Activated T-cell treated with anti-CD3 and anti-CD28 coated beads for 1 hour (primary cell): ENCODE measurements at regions not wholly inside any gene's neighbourhood (a gene's known extent, or its start where the extent isn't known, plus 50 kb on each side); places are given as distances from the start of the nearest gene placed in this dataset.
"Not testable (repeated sequence)": the region's sequence is repeated elsewhere in the genome, so short reads cannot be mapped to it uniquely, and the experiment has no call there.

Experiments
- DNase-seq: peaks from one replicate; pipeline ENCODE4 v3.0.0-alpha.2; 2020; ENCODE audit warnings: low read depth

DNA sequence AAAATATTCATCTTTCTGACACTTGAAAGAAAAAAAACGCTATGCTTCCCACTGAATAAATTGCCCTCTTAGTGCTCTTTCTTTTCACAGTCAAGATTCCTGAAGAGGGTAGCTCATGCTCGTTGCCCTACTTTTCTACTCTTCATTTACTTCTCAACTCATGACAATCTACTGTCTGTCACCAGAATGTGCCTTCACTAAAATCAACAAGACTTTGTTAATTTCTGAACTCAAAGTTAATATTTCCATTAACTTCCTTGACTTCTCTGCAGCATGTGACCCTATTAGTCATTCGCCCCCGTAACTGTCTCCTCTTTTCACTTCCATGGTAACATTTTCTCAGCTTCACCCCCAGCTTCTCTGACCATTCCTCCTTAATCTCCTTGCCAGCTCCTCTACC, 98.9 kb upstream of the MAPRE2 start:
- DNase-seq = no peak

DNA sequence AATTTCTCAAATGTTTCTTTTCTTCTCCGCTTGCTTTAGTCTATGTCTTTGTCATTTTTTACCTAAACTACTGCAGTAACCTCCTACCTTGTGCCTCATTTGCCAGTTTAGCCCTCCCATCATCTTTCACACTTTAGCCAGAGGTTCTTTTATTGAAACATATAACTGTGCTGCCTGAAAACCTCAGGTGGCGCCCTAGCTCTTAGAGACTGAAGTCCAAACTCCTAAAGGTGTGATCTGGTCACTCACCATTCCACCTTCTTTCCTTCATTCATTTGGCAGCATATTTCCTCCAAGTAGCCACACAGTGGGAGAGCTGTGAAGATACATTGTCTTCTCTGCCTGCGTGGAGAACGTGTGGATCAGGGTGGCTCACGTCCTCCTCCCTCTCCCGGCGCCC, 98.2 kb upstream of the MAPRE2 start:
- DNase-seq = no peak

DNA sequence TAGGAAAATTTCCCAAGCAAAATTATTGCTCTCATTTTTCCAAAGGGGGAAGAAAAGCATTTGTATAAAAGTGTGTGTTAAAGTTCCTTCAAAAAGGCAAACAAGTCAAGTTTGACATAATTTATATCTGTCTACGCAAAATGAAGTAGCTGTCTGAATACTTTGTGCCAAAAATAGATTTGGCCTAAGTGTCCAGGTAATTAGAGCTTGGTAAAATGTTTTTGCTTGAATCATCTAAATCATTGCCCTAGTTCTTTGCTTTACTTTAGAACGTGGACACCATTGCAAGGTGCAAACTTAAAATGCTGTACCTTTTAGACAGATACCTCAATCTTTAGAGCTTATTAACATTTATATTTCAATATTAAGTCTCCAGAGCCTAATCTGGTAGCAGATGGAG, 97.6 kb upstream of the MAPRE2 start:
- no peak for DNase-seq

DNA sequence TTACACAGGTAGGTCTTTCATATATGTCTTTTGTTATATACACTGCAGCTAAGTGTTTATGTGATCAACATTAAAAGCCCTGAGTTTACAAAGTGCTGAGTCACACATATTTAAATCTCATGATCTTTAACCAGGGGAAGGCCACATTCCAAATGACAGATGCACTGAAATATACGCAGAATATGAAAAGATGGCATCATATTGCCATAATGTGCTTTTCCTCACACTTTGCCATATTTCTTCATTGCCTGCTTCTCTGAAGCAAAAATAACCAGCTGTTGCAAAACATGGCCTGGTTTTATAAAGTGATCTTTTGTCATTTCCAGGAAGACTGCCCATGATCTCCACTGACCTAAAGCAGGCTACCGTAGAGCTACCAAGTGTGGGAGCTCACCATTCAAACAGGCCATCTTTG, 93.5 kb upstream of the MAPRE2 start:
- no peak for DNase-seq

DNA sequence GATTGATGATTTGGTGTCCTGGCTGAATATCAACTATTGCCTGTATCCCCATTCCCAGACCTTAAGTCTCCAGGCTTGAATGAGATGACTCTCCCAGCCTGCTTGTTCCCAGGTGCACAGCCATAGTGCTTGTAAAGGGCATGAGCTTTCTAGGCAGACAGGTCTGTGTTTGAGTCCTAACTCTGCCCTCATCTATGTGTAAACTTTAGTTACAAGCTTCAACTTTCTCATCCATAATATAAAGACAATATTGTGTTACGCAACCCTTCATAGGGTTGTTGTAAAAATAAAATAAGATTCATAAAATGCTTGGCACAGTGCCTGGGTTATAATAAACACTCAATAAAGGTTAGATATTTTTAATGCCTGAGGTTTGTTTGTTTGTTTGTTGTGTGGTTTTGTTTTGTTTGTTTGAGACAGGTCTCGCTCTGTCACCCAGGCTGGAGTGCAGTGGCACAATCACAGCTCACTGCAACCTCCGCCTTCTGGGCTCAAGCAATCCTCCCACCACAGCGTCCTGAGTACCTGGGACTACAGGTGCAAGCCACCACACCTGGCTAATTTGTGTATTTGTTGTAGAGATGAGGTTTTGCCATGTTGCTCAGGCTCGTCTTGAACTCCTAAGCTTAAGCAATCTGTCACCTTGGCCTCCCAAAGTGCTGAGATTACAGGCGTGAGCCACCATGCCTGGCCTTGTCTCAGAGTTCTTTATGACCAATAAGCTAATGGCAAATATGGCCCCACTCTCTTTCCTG, 89.4 kb upstream of the MAPRE2 start:
- DNase-seq = no peak

DNA sequence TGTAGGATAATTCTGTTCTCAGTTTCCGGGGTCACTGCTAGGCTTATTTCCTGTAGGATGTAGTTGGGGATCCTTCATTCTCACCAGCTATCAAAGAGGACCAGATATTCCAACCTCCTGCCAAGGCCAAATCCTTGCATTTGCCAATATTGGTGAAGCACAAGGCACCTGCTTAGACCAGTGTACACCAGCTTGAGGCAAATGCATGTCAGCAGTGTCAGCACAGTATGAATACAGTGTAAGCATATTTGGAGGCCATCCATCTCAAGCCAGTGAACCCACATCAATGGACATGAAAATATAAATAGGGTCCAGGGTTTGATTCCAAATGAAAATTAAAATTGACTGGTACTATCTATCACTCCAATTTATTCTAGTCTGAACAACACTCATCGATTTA, 88.0 kb upstream of the MAPRE2 start:
- DNase-seq = no peak

DNA sequence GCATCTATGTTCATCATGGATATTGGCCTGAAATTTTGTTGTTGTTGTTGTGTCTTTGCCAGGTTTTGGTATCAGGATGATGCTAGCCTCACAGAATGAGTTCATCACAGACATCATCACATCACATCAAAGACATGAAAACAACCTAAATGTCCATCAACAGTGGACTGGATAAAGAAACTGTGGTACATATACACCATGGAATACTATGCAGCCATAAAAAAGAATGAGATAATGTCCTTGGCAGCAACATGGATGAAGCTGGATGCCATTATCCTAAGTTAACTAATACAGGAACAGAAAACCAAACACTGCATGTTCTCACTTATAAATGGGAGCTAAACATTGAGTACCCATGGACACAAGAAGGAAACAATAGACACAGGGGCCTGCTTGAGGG, 85.7 kb upstream of the MAPRE2 start:
- DNase-seq = not testable (repeated sequence)

DNA sequence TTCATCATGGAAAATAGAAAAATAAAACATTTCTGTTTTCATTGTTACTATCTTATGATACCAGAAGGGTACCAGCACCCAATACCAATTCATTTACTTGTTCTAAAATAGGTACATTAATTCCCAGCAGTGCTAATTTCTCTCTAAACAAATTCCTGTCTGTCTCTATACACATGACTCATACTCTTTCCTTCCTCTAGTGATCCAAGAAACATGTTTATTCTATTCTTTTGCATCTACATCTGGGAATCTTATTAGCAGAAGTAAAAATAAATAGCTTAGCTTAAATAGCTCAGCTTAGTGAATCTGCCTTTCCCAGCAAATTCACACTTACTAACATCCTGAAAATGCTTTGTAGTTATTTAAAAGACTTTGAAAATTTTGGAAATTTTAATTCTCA, 84.5 kb upstream of the MAPRE2 start:
- DNase-seq = no peak

DNA sequence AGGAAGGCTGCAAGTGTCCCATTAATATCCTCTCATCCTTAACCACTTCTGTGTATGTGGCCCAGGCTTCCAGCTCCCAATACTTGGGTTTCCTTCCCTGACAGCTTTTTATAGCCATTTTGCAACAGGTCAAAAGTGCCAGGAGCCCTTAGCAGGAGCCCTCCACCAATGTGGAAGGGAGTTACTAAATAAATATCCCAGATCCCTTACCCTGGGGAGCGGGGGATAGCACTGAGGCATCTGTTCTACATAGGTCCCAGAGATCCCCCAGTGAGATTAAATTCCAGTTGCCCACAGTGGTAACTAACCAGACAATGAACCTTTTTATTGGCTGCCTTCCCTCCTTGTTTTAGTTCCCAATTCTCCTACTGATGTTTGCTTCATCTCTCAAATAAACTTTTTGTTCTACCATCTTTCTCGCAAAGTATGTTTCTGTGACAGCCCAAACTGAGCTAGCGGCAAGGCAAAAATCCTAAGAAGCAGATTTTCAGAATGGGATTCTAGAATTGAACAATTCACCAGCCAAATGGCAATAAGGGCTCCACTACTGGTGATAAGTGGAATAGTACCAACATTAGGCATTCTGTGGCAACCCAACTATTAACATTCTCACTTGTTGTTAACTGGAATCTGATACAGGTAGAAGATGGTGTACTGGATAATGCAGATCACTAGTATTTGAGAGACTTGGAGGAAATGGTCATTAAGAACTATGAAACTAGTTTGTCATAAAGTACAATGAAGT, 83.9 kb upstream of the MAPRE2 start:
- no peak for DNase-seq

DNA sequence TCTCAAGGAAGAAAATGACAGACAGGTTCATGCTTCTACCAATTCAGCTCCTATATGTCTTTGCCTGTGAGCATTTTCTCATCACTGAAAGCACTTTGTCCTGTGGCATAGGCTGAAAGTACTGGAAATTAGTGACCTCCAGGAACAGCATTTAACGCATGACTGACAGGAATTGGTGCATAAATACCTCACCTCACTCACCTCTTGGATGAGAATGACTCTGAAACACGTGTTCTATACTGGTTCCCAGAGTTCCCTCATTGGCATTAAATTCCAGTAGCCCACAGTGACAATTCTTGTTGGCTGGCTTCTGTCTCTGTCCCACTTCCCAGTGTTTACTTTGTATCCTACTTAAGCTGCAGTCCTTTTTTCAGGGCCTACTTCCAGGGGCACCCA, 83.4 kb upstream of the MAPRE2 start:
- DNase-seq = no peak

DNA sequence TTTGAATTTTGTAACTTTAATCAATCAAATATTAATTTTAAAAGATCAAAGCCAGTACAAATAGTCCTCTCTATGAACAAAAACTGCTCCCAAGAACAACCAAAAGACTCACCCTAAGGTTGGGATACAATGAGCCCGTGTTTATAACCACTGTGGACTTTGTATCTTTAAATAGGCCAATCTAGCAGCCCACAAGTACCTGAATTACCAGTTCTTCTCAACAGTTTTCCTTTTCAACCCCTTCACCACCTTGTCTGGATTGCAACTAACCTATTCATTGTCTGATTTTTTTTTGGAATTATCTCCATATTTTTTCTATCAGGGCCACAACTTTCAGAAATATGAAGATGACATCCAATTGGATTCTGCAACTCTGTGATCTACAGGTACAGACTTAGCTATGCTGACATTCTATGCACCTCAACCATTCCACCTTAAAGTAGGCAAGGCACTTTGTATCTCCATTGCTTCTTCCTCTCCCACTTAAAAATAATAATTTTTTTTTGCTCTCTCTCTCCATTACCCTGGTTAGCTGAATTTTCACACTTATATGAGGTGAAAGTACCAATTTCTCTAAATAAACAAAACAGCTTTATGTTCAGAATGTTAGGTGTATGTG, 81.9 kb upstream of the MAPRE2 start:
- no peak for DNase-seq

DNA sequence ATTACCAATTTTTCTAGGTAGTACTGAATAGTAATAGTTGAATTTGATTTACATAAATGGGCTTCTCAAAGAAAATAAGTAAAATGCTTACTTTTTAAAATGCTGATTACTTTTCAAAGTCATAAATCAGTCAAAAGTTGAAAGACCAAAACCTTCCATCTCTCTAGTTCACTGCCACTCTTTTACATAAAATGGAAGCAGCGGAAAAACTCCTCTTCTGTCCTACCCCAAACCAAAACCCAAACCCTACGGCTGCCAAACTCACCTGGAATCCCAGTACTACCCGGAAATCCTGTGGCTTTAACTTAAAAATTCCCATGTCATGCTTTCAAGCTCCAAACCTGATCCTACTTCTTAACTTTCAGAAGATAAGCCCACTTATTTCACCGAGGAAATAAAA, 81.2 kb upstream of the MAPRE2 start:
- DNase-seq = no peak

DNA sequence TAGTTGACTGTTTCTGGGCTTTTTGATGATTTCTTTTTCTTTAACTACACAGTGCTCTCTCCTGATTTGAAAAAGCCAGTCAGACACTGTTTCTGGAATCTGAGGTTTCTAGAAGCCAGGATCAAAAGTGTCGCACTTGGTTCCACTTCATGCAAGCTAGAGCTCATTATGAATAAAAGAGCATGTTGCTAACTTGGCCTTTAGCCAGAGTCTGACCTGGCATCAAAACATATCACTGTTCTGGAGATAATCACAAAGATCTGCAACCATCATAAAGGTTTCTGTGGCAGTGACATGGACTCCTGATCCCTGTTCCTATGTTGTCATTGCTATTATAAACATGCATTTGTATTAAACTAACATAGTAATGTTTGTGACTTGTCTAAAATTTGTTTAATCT, 76.1 kb upstream of the MAPRE2 start:
- no peak for DNase-seq

DNA sequence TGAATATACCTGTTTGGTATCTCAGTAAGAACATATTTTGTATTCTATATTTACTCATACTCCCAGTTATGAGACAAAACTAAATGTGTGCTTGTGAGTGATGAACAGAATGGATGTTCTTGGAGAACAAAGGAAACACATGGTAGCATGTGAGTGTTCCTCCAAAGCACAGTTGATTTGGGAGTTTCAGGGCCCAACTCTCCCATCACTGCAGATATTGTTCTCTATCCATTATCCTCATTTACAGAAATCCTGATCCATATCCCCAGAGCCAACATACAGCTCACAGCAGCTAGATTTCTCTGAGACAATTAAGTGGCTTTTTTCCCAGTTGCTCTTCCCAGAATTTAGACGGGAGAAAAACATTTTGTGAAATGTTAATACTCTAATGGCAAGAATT, 75.6 kb upstream of the MAPRE2 start:
- no peak for DNase-seq

DNA sequence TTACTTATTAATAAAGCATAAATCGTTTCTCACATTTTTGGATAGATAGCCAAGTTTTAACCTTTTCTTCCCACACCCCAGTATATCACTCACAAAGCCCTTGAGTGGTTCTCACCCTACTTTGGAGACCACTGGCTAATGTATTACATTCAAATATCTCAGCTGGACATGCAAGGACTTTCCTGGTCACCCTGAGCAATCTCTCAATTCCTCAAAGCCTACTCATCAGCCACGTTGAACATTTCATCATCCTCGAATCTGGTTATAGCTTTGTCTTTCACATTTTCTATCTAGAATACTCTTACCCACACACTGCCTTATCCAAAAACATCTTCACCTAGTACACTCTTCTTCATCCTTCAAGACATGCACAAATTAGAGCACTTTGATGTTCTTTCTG, 71.1 kb upstream of the MAPRE2 start:
- no peak for DNase-seq

DNA sequence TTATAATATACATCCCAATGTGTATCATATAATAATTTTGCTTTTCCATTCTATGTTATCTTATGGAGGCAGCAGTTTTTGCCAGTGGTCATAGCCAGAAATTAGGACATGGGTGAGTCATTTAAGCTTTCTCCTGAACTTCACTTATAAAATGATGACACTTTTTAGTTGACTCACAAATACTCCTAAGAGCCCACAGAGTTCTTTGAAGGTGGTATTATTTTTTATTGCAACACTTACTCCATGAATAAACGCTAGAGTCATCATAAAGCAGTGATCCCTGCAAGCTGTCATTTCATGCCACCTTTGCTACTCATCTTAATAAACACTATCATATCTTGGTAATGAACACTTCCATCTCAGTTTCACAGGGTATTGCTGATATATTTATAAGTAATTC, 69.9 kb upstream of the MAPRE2 start:
- no peak for DNase-seq

DNA sequence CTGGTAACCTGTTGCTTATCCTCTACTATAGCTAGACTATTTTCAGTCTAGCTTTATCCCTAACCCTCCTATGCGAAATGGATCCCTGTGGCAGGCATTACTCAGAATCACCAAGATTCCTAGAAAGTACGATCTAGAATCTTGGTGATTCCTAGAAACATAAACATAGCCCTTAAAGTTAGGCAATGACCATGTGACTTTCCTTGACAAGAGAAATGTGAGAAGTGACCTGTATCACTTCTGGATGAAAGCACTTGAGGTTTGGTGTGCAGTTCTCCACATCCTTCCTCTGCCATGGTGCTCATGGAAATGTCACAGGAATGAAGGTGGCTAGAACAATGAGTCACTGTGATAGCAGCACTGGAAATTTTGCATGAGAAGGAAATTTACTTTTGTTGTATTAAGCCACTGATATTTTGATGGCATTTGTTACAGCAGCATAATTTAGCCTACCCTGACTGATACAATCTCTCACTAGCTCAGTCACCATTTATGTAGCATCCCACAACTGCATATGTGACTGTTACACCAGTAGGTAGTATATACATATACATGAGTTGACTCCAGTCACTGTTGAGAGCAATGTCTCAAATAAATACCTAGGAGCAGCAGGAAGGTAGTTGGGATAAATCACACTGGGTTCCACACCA, 68.3 kb upstream of the MAPRE2 start:
- no peak for DNase-seq

DNA sequence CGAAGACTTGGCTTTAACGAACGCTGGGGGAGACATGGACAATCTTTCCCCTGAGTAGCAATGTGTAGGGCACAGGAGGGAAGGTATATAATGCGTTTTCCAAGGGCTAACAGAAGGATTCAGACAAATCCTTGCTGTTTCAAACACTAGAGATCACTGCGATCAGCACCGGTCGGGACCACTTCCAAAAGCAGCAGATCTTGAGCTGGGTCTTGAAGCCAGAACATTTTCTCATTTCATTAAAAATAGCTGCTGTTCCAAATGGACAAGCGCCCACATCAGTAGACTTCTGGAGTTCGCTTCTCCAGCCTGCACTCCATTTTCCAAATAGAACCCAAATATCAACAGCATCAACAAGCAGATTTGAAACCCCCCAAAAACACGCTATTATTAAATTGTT, 65.1 kb upstream of the MAPRE2 start:
- no peak for DNase-seq

DNA sequence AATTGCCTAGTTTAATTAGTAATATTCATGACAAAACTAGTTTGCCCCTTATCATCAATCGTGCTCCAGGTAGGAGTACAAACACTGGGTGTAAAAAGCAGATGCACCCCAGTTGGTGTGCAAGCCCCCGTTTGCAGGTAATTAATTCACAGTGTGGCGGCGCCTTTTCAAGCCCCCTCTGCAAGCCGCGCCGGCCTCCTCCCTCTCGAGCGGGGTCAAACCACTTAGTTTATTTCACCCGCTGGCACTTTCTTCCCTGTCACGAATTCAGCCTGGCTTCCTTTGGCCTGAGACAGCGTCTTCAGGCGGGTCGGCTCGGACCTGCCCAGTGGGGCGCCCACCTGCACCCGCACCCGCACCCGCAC, 64.7 kb upstream of the MAPRE2 start:
- no peak for DNase-seq

DNA sequence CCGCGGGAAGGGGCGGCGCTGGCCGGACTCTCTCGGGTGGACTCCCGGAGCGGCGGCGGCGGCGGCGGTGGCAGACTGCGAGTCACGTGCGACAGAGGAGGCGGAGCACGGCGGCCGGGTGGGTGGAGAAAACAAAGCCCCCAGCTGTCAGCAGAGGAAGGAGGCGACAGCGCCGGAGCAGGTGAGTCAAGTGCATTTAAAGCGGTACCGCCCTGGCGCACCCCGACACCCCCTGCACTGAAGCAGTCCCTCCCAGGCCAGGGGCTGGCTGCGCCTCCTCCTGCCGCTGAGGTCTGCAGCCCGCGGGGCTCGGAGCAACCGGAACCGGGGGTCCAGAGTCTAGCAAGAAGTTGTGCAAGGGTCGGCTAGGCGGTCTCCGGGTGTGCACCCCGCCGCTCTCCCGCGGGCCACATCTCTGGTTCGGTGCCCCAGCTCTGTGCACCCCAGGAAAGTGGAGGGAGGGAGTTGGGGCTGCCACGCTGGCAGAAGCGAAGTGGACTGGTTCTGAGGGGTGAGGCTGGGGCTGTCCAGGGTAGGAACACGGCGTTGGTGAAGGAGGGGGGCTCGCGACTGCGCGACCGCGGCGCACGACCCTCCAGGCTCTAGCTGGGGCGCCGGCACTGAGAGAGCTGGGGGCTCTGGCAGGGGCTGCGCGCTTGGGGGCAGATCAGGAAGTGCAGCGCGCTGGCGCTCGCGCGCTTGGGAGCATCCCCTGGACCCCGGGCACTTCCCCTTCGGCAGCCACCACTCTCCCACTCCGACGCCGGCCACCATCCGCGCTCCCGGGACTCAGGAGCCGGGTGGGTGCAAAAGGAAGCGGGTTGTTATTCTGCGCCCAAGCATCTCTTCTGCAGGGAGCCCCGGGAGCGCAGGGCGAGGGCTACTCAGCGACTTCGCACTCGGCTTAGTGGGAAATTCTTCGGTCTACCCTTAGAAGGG, 64.0 kb upstream of the MAPRE2 start:
- peak; percentile 73 for DNase-seq

DNA sequence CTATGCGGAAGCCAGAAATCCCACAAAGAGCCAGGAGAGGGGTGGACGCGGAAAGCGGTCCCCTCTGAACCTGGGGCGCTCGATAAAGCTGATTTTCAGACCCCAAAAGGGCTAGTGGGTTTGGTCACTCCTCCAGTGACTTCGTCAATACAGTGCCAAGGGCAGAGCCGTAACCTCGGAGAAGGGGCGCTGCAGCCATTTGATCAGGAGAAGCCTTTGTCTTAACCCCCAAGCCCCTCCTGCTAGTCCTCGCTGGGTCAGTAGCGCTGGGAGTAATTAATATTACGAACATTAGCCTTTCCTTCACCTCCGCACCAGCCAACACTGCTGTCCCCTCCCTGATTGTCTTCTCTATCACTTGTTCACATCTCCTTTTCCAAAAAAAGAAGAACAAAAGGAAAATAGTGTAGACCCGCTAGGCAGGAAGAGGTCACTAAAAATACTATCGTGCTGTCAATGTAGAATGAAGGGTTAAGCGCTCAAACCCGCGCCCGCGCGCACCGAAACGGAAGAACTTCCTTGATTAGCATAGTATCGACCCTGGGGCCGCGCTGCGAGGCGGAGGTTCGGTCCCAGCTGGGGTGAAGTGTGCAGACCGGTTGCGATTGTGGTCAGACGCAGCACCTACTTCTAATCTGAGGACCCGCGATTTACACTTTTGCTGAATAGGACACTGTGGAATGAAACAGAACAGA, 63.2 kb upstream of the MAPRE2 start:
- DNase-seq = peak; percentile 23
